DOHH2 (cell line): ENCODE measurements at regions not wholly inside any gene's neighbourhood (a gene's known extent, or its start where the extent isn't known, plus 50 kb on each side); places are given as distances from the start of the nearest gene placed in this dataset.

ENCODE experiments used
- H3F3A ChIP-seq: fragments of 200-600 bp; sonication (generic), shearing (Covaris generic); 2 replicates; pipeline ENCODE4 v1.6.0; 2016; ENCODE audit warnings: antibody characterized with exemption, mild to moderate bottlenecking; ENCODE audit not compliant: control insufficient read depth, insufficient read depth
- H3K27ac ChIP-seq: fragments of 200-600 bp; sonication (generic); 2 replicates; pipeline ENCODE4 v1.5.1; 2014; ENCODE audit warnings: low read depth, mild to moderate bottlenecking, low read length, moderate library complexity
- H3K27me3 ChIP-seq: fragments of 200-600 bp; sonication (generic); 2 replicates; pipeline ENCODE4 v1.6.1; 2014; ENCODE audit warnings: mild to moderate bottlenecking, low read length, mixed read lengths; ENCODE audit not compliant: control insufficient read depth
- H3K36me3 ChIP-seq: fragments of 200-600 bp; sonication (generic); 2 replicates; pipeline ENCODE4 v1.6.1; 2014; ENCODE audit warnings: mild to moderate bottlenecking, low read length, moderate library complexity, mixed read lengths; ENCODE audit not compliant: control insufficient read depth
- H3K4me1 ChIP-seq: fragments of 200-600 bp; sonication (generic); 2 replicates; pipeline ENCODE4 v1.6.1; 2014; ENCODE audit warnings: mild to moderate bottlenecking, low read length, mixed read lengths; ENCODE audit not compliant: control insufficient read depth
- H3K4me2 ChIP-seq: fragments of 200-600 bp; sonication (generic); 2 replicates; pipeline ENCODE4 v1.6.0; 2014; ENCODE audit warnings: mild to moderate bottlenecking, low read length, moderate library complexity
- H3K4me3 ChIP-seq: fragments of 200-600 bp; sonication (generic); 2 replicates; pipeline ENCODE4 v1.5.1; 2014; ENCODE audit warnings: mild to moderate bottlenecking, low read length, mixed read lengths
- H3K79me2 ChIP-seq: fragments of 200-600 bp; sonication (generic); 2 replicates; pipeline ENCODE4 v1.6.1; 2014; ENCODE audit warnings: mild to moderate bottlenecking, low read length, mixed read lengths; ENCODE audit not compliant: control insufficient read depth
- H3K9me2 ChIP-seq: fragments of 200-600 bp; sonication (generic); replicated peaks from 2 replicates; pipeline ENCODE4 v1.6.1; 2014; ENCODE audit warnings: mild to moderate bottlenecking, low read length, mixed read lengths; ENCODE audit not compliant: control insufficient read depth
- H3K9me3 ChIP-seq: fragments of 200-600 bp; sonication (generic); 2 replicates; pipeline ENCODE4 v1.6.1; 2014; ENCODE audit warnings: antibody characterized with exemption, low read length, mixed read lengths; ENCODE audit not compliant: control insufficient read depth, insufficient read depth
- H4K20me1 ChIP-seq: fragments of 200-600 bp; sonication (generic); 2 replicates; pipeline ENCODE4 v1.6.0; 2014; ENCODE audit warnings: low read depth, mild to moderate bottlenecking, antibody characterized with exemption, low read length, moderate library complexity; ENCODE audit not compliant: control insufficient read depth, insufficient read depth
- EZH2phosphoT487 ChIP-seq: fragments of 200-600 bp; sonication (generic); IDR thresholded peaks from 2 replicates; pipeline ENCODE4 v1.6.1; 2017; ENCODE audit warnings: borderline replicate concordance, mild to moderate bottlenecking, antibody characterized with exemption, low read length, moderate library complexity, mixed read lengths
- TF ChIP-seq, protein P1 (sequence below): fragments of 200-600 bp; sonication (generic); IDR thresholded peaks from one replicate; pipeline ENCODE4 v1.5.1; 2014; ENCODE audit warnings: antibody characterized with exemption, mild to moderate bottlenecking, low read depth, low read length; ENCODE audit not compliant: poor library complexity, severe bottlenecking

DNA sequence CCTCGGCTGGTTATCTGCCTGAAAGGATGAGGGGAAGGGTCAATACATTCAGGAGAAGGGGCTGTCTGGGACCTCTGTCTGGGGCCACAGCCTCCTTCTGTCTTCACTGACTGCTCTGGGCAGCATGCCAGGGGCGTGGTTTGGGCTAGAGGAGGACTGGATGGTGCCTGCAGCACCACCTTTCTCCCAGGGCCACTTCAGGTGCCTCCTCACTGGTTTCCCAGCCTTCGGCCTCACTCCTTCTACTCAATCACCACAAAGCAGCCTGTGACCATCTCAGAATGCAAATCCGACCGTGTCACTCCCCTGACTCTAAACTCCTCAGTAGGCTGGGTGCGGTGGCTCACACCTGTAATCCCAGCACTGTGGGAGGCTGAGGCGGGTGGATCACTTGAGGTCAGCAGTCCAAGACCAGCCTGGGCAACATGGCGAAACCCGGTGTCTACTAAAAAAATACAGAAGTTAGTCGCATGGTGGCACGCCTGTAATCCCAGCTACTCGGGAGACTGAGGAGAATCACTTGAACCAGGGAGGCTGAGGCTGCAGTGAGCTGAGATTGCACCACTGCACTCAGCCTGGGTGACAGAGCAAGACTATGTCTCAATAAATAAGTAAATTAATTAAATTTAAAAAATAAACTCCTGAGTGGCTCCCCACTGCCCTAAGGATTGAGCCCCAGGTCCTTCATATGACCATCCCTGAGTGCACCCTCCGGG, 50.1 kb upstream of the ECE1 start:
- H3K4me2 ChIP-seq, result no peak overlapping the region

More for the DNA sequence above, 50.1 kb upstream of the ECE1 start:
- H3K4me1 ChIP-seq, result peaks cover 48% of the 10 kb centered on the region
- H3F3A ChIP-seq, result peaks cover 4% of the 10 kb centered on the region; the same call in 1 of the 2 replicates
- no peaks in the 10 kb centered on the region for H3K9me3 ChIP-seq
- no peak overlapping the region for H3K27ac ChIP-seq
- H3K36me3 ChIP-seq, result no peaks in the 10 kb centered on the region
- peaks cover 50% of the 10 kb centered on the region for H3K27me3 ChIP-seq
- TF ChIP-seq, protein P1, sequence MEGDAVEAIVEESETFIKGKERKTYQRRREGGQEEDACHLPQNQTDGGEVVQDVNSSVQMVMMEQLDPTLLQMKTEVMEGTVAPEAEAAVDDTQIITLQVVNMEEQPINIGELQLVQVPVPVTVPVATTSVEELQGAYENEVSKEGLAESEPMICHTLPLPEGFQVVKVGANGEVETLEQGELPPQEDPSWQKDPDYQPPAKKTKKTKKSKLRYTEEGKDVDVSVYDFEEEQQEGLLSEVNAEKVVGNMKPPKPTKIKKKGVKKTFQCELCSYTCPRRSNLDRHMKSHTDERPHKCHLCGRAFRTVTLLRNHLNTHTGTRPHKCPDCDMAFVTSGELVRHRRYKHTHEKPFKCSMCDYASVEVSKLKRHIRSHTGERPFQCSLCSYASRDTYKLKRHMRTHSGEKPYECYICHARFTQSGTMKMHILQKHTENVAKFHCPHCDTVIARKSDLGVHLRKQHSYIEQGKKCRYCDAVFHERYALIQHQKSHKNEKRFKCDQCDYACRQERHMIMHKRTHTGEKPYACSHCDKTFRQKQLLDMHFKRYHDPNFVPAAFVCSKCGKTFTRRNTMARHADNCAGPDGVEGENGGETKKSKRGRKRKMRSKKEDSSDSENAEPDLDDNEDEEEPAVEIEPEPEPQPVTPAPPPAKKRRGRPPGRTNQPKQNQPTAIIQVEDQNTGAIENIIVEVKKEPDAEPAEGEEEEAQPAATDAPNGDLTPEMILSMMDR, result no peak
- TF ChIP-seq EZH2phosphoT487, result no peak
- H3K4me3 ChIP-seq, result no peak overlapping the region
- no peaks in the 10 kb centered on the region for H3K9me2 ChIP-seq
- H4K20me1 ChIP-seq, result no peaks in the 10 kb centered on the region; the same call in 1 of the 2 replicates
- H3K79me2 ChIP-seq, result no peaks in the 10 kb centered on the region
